Liver (tissue), 8 donors: ENCODE measurements at regions not wholly inside any gene's neighbourhood (a gene's known extent, or its start where the extent isn't known, plus 50 kb on each side); places are given as distances from the start of the nearest gene placed in this dataset.

ENCODE experiments used
- DNase-seq: peaks from one replicate; pipeline ENCODE4 v3.0.0-alpha.2; 2017; ENCODE audit warnings: low spot score
- H3K27ac ChIP-seq, 2 donors: one replicate each; pipeline ENCODE4 v1.7.0; 2013; ENCODE audit warnings: inconsistent platforms in 2 of 2, low read length in 2 of 2, control low read depth in 1 of 2, low read depth in 1 of 2, mild to moderate bottlenecking in 1 of 2
- H3K27me3 ChIP-seq, 4 donors: one replicate each; pipeline versions ENCODE4 v1.6.1 to v1.7.0; 2013; ENCODE audit warnings: low read length in 3 of 4, inconsistent platforms in 1 of 4, mild to moderate bottlenecking in 1 of 4, moderate library complexity in 1 of 4; ENCODE audit not compliant: control insufficient read depth in 4 of 4, insufficient read depth in 4 of 4
- H3K36me3 ChIP-seq, 4 donors: one replicate each; pipeline versions ENCODE4 v1.6.1 to v1.7.0; 2013; ENCODE audit warnings: low read length in 3 of 4, mild to moderate bottlenecking in 3 of 4, low read depth in 1 of 4, moderate library complexity in 1 of 4; ENCODE audit not compliant: control insufficient read depth in 4 of 4, insufficient read depth in 3 of 4
- H3K4me1 ChIP-seq, 4 donors: one replicate each; pipeline versions ENCODE4 v1.6.1 to v1.7.0; 2013; ENCODE audit warnings: low read length in 3 of 4, mild to moderate bottlenecking in 3 of 4, moderate library complexity in 1 of 4; ENCODE audit not compliant: control insufficient read depth in 4 of 4, insufficient read depth in 4 of 4
- H3K4me3 ChIP-seq, 3 donors: one replicate each; pipeline versions ENCODE4 v1.6.1 to v1.7.0; 2013; ENCODE audit warnings: low read length in 3 of 3, control low read depth in 1 of 3, low read depth in 1 of 3, mild to moderate bottlenecking in 1 of 3
- H3K9ac ChIP-seq, 2 donors: one replicate each; pipeline ENCODE4 v1.7.0; 2013; ENCODE audit warnings: low read length in 2 of 2, mild to moderate bottlenecking in 2 of 2, moderate library complexity in 2 of 2, control low read depth in 1 of 2, low read depth in 1 of 2
- H3K9me3 ChIP-seq, 4 donors: one replicate each; pipeline versions ENCODE4 v1.6.1 to v1.7.0; 2013; ENCODE audit warnings: low read length in 3 of 4; ENCODE audit not compliant: control insufficient read depth in 4 of 4
- ATF3 ChIP-seq: IDR thresholded peaks from 2 replicates; pipeline ENCODE4 v1.6.1; 2016; ENCODE audit warnings: antibody characterized with exemption
- CTCF ChIP-seq: fragments of 150-350 bp; IDR thresholded peaks from 2 replicates; pipeline ENCODE4 v1.5.1; 2017; ENCODE audit warnings: improper control_type of control experiment, low read depth, low read length; ENCODE audit not compliant: missing input control
- EGR1 ChIP-seq, 2 donors: IDR thresholded peaks; 2 replicates each; pipeline ENCODE4 v1.6.1; 2016 to 2018; ENCODE audit warnings: antibody characterized with exemption in 2 of 2, low read depth in 2 of 2
- FOXA1 ChIP-seq: IDR thresholded peaks from 2 replicates; pipeline ENCODE4 v1.6.1; 2016; ENCODE audit warnings: antibody characterized with exemption
- FOXA2 ChIP-seq: IDR thresholded peaks from 2 replicates; pipeline ENCODE4 v1.6.1; 2016; ENCODE audit warnings: antibody characterized with exemption
- GABPA ChIP-seq, 2 donors: IDR thresholded peaks in 1 of 2; conservative IDR thresholded peaks in 1 of 2; 2 replicates each; pipeline ENCODE4 v1.6.1; 2016; ENCODE audit warnings: antibody characterized with exemption in 2 of 2, mild to moderate bottlenecking in 1 of 2, moderate library complexity in 1 of 2
- HNF4A ChIP-seq, 2 donors: conservative IDR thresholded peaks; 2 replicates each; pipeline ENCODE4 v1.6.1; 2016; ENCODE audit warnings: antibody characterized with exemption in 2 of 2, mild to moderate bottlenecking in 2 of 2
- HNF4G ChIP-seq: IDR thresholded peaks from 2 replicates; pipeline ENCODE4 v1.6.1; 2016; ENCODE audit warnings: antibody characterized with exemption
- JUND ChIP-seq, 2 donors: IDR thresholded peaks; 2 replicates each; pipeline ENCODE4 v1.6.1; 2016; ENCODE audit warnings: antibody characterized with exemption in 2 of 2
- MAX ChIP-seq: IDR thresholded peaks from 2 replicates; pipeline ENCODE4 v1.6.1; 2016; ENCODE audit warnings: antibody characterized with exemption
- NR2F2 ChIP-seq: IDR thresholded peaks from 2 replicates; pipeline ENCODE4 v1.6.1; 2016; ENCODE audit warnings: antibody characterized with exemption
- RAD21 ChIP-seq, 2 donors: IDR thresholded peaks; 2 replicates each; pipeline ENCODE4 v1.6.1; 2016; ENCODE audit warnings: antibody characterized with exemption in 2 of 2, mild to moderate bottlenecking in 2 of 2
- REST ChIP-seq: IDR thresholded peaks from 2 replicates; pipeline ENCODE4 v1.6.1; 2016; ENCODE audit warnings: antibody characterized with exemption, mild to moderate bottlenecking
- RXRA ChIP-seq, 2 donors: IDR thresholded peaks; 2 replicates each; pipeline ENCODE4 v1.6.1; 2017 to 2018; ENCODE audit warnings: antibody characterized with exemption in 2 of 2, mild to moderate bottlenecking in 1 of 2
- SP1 ChIP-seq: IDR thresholded peaks from 2 replicates; pipeline ENCODE4 v1.6.1; 2018; ENCODE audit warnings: antibody characterized with exemption, mild to moderate bottlenecking
- TAF1 ChIP-seq: conservative IDR thresholded peaks from 2 replicates; pipeline ENCODE4 v1.6.1; 2016; ENCODE audit warnings: antibody characterized with exemption, mild to moderate bottlenecking
- YY1 ChIP-seq: IDR thresholded peaks from 2 replicates; pipeline ENCODE4 v1.6.1; 2016; ENCODE audit warnings: antibody characterized with exemption, mild to moderate bottlenecking
- ZBTB33 ChIP-seq: IDR thresholded peaks from 2 replicates; pipeline ENCODE4 v1.6.1; 2016; ENCODE audit warnings: antibody characterized with exemption
- WGBS: extraction: QIAGEN DNeasy Blood & Tissue Kit; methylation state at CpG from one replicate; pipeline ENCODE4 v1.1.7; 2013; 5-methylcytosine and 5-hydroxymethylcytosine counted together
- donor health status: healthy.
- donor health status: healthy.
- donor health status: healthy.
- donor health status: healthy.
- donor health status: healthy.

GRCh38 chr4:159498446-159499115, 395.7 kb downstream of the RAPGEF2 start (continued):
- TF ChIP-seq CTCF, result no peak
- TF ChIP-seq TAF1, result no peak
- TF ChIP-seq RXRA (IDR thresholded peaks at IDR 0.05), result peak; percentile 90 to 97
- peak; percentile 87 for TF ChIP-seq FOXA2
- TF ChIP-seq NR2F2, result no peak
- TF ChIP-seq EGR1 (IDR thresholded peaks at IDR 0.05; ENCODE audit: low read depth in 2 of 2), result peak in 1 of 2 donors; percentile 58
- TF ChIP-seq GABPA (IDR thresholded peaks at IDR 0.05 in 1 of 2, conservative IDR thresholded peaks at IDR 0.05 in 1 of 2), result peak in 1 of 2 donors; percentile 14

GRCh38 chr4:159500861-159501260, 398.0 kb downstream of the RAPGEF2 start:
- no peaks in the 10 kb centered on the region for H3K36me3 ChIP-seq
- H3K4me1 ChIP-seq, result peaks cover 5 to 50% (median 26%) of the 10 kb centered on the region in 4 donors
- DNase-seq, result no peak
- H3K9ac ChIP-seq, result no peak overlapping the region
- no peak overlapping the region for H3K4me3 ChIP-seq
- TF ChIP-seq RXRA (IDR thresholded peaks at IDR 0.05) (no peak), FOXA2 (no peak), CTCF (no peak), HNF4G (no peak), FOXA1 (no peak), SP1 (no peak), EGR1 (IDR thresholded peaks at IDR 0.05; ENCODE audit: low read depth in 2 of 2) (no peak), HNF4A (conservative IDR thresholded peaks at IDR 0.05) (no peak), RAD21 (IDR thresholded peaks at IDR 0.05) (no peak), JUND (IDR thresholded peaks at IDR 0.05) (no peak), ATF3 (no peak), NR2F2 (no peak), YY1 (no peak), REST (no peak), GABPA (IDR thresholded peaks at IDR 0.05 in 1 of 2, conservative IDR thresholded peaks at IDR 0.05 in 1 of 2) (no peak), ZBTB33 (no peak), MAX (no peak), TAF1 (no peak)
- H3K27me3 ChIP-seq, result no peaks in the 10 kb centered on the region
- no peaks in the 10 kb centered on the region for H3K9me3 ChIP-seq
- no peak overlapping the region for H3K27ac ChIP-seq
- 81% methylated on average over 2 of the region's 2 CpGs for WGBS
